ENCODE measurements at regions not wholly inside any gene's neighbourhood (a gene's known extent, or its start where the extent isn't known, plus 50 kb on each side); places are given as distances from the start of the nearest gene placed in this dataset.

GRCh38 chr3:135885885-135886284 is 79.6 kb upstream of the PPP2R3A start:
- H3K4me3 Mint-ChIP-seq: no peak overlapping the region
- Histone ChIP-seq H3K36me3 (ENCODE audit: control insufficient read depth in 2 of 2, extremely low read depth in 1 of 2, insufficient read depth in 1 of 2, low read length in 1 of 2) (no peaks in the 10 kb centered on the region), H3K4me1 (ENCODE audit: control insufficient read depth in 1 of 2, extremely low read depth in 1 of 2, insufficient read depth in 2 of 2, low read length in 2 of 2) (no peaks in the 10 kb centered on the region), H3K9me3 (no peaks in the 10 kb centered on the region), H3K27ac (ENCODE audit: low read length) (no peak overlapping the region), H3K4me3 (ENCODE audit: control insufficient read depth in 1 of 2, extremely low read depth in 1 of 2, low read length in 1 of 2) (no peak overlapping the region), H3K27me3 (replicated peaks in 1 of 2; ENCODE audit: control insufficient read depth in 2 of 2, extremely low read depth in 1 of 2, insufficient read depth in 2 of 2, low read length in 1 of 2) (peaks cover 0 to 3% of the 10 kb centered on the region in 2 experiments)
- WGBS (ENCODE audit: insufficient coverage): no CpG with 5 or more reads among the region's 1 CpG
- no peak for ATAC-seq (replicated peaks in 1 of 4)
- DNase-seq: no peak
- no peaks in the 10 kb centered on the region for H3K4me1 Mint-ChIP-seq
- no peaks in the 10 kb centered on the region for H3K36me3 Mint-ChIP-seq
- H3K9me3 Mint-ChIP-seq: no peaks in the 10 kb centered on the region
- ChIA-PET POLR2A (interaction anchor here in 1 of 2 donors (0.6 kb wide), 1 partner anchor 35 kb away, joined by 3 read pairs; no protein-coding TSS in a partner anchor), CTCF (no interaction called here)
- H3K27me3 Mint-ChIP-seq: peaks cover 0 to 4% of the 10 kb centered on the region in 2 donors
- H3K27ac Mint-ChIP-seq: no peak overlapping the region

- DNase-seq (no peak), ATAC-seq (replicated peaks in 1 of 4) (no peak)
- no peaks in the 10 kb centered on the region for H3K9me3 ChIP-seq
- no peak overlapping the region for H3K4me3 ChIP-seq (ENCODE audit: control insufficient read depth in 1 of 2, extremely low read depth in 1 of 2, low read length in 1 of 2)
- H3K27ac ChIP-seq (ENCODE audit: low read length): no peak overlapping the region
- H3K4me1 Mint-ChIP-seq: no peaks in the 10 kb centered on the region
- H3K4me3 Mint-ChIP-seq: no peak overlapping the region
- ChIA-PET CTCF (no interaction called here), POLR2A (no interaction called here)
- H3K4me1 ChIP-seq (ENCODE audit: control insufficient read depth in 1 of 2, extremely low read depth in 1 of 2, insufficient read depth in 2 of 2, low read length in 2 of 2): no peaks in the 10 kb centered on the region
- H3K27me3 ChIP-seq (replicated peaks in 1 of 2; ENCODE audit: control insufficient read depth in 2 of 2, extremely low read depth in 1 of 2, insufficient read depth in 2 of 2, low read length in 1 of 2): peaks cover 0 to 5% of the 10 kb centered on the region in 2 experiments
- H3K27ac Mint-ChIP-seq: no peak overlapping the region
- H3K36me3 Mint-ChIP-seq: no peaks in the 10 kb centered on the region
- no peaks in the 10 kb centered on the region for H3K9me3 Mint-ChIP-seq
- no peaks in the 10 kb centered on the region for H3K36me3 ChIP-seq (ENCODE audit: control insufficient read depth in 2 of 2, extremely low read depth in 1 of 2, insufficient read depth in 1 of 2, low read length in 1 of 2)
- H3K27me3 Mint-ChIP-seq: peaks cover 0 to 4% of the 10 kb centered on the region in 2 donors
- 64% methylated on average over 1 of the region's 2 CpGs for WGBS (ENCODE audit: insufficient coverage)
Observed at GRCh38 chr3:135887220-135887619, 78.3 kb upstream of the PPP2R3A start.

- Mint-ChIP-seq H3K27me3 (peaks cover 1 to 7% of the 10 kb centered on the region in 2 donors), H3K9me3 (no peaks in the 10 kb centered on the region), H3K27ac (no peak overlapping the region), H3K36me3 (no peaks in the 10 kb centered on the region), H3K4me3 (no peak overlapping the region), H3K4me1 (no peaks in the 10 kb centered on the region)
- 44% methylated on average over 2 of the region's 2 CpGs for WGBS (ENCODE audit: insufficient coverage)
- H3K27me3 ChIP-seq (replicated peaks in 1 of 2; ENCODE audit: control insufficient read depth in 2 of 2, extremely low read depth in 1 of 2, insufficient read depth in 2 of 2, low read length in 1 of 2): peaks cover 0 to 5% of the 10 kb centered on the region in 2 experiments
- H3K4me1 ChIP-seq (ENCODE audit: control insufficient read depth in 1 of 2, extremely low read depth in 1 of 2, insufficient read depth in 2 of 2, low read length in 2 of 2): no peaks in the 10 kb centered on the region
- no peaks in the 10 kb centered on the region for H3K36me3 ChIP-seq (ENCODE audit: control insufficient read depth in 2 of 2, extremely low read depth in 1 of 2, insufficient read depth in 1 of 2, low read length in 1 of 2)
- H3K4me3 ChIP-seq (ENCODE audit: control insufficient read depth in 1 of 2, extremely low read depth in 1 of 2, low read length in 1 of 2): no peak overlapping the region
- H3K9me3 ChIP-seq: no peaks in the 10 kb centered on the region
- ChIA-PET POLR2A (no interaction called here), CTCF (no interaction called here)
- DNase-seq (no peak), ATAC-seq (replicated peaks in 1 of 4) (no peak)
- no peak overlapping the region for H3K27ac ChIP-seq (ENCODE audit: low read length)
Observed at GRCh38 chr3:135889443-135889842, 76.1 kb upstream of the PPP2R3A start.

GRCh38 chr3:135891121-135891520 is 74.4 kb upstream of the PPP2R3A start:
- 80% methylated on average over 3 of the region's 4 CpGs for WGBS (ENCODE audit: insufficient coverage)
- Mint-ChIP-seq H3K27me3 (peaks cover 1 to 7% of the 10 kb centered on the region in 2 donors), H3K9me3 (no peaks in the 10 kb centered on the region), H3K36me3 (no peaks in the 10 kb centered on the region), H3K4me3 (no peak overlapping the region), H3K4me1 (no peaks in the 10 kb centered on the region), H3K27ac (no peak overlapping the region)
- Histone ChIP-seq H3K4me1 (ENCODE audit: control insufficient read depth in 1 of 2, extremely low read depth in 1 of 2, insufficient read depth in 2 of 2, low read length in 2 of 2) (no peaks in the 10 kb centered on the region), H3K27ac (ENCODE audit: low read length) (no peak overlapping the region), H3K36me3 (ENCODE audit: control insufficient read depth in 2 of 2, extremely low read depth in 1 of 2, insufficient read depth in 1 of 2, low read length in 1 of 2) (no peaks in the 10 kb centered on the region), H3K9me3 (no peaks in the 10 kb centered on the region), H3K27me3 (replicated peaks in 1 of 2; ENCODE audit: control insufficient read depth in 2 of 2, extremely low read depth in 1 of 2, insufficient read depth in 2 of 2, low read length in 1 of 2) (peaks cover 0 to 5% of the 10 kb centered on the region in 2 experiments), H3K4me3 (ENCODE audit: control insufficient read depth in 1 of 2, extremely low read depth in 1 of 2, low read length in 1 of 2) (no peak overlapping the region)
- no peak for DNase-seq
- no peak for ATAC-seq (replicated peaks in 1 of 4)
- ChIA-PET CTCF (interaction anchor here in 1 of 2 donors (0.7 kb wide), 1 partner anchor 102 kb away, joined by 3 read pairs; no protein-coding TSS in a partner anchor), POLR2A (no interaction called here)

- ChIA-PET CTCF (no interaction called here), POLR2A (no interaction called here)
- peaks cover 0 to 3% of the 10 kb centered on the region in 2 experiments for H3K27me3 ChIP-seq (replicated peaks in 1 of 2; ENCODE audit: control insufficient read depth in 2 of 2, extremely low read depth in 1 of 2, insufficient read depth in 2 of 2, low read length in 1 of 2)
- Mint-ChIP-seq H3K27ac (no peak overlapping the region), H3K36me3 (no peaks in the 10 kb centered on the region), H3K4me1 (no peaks in the 10 kb centered on the region), H3K4me3 (no peak overlapping the region), H3K27me3 (peaks cover 1 to 12% of the 10 kb centered on the region in 2 donors), H3K9me3 (no peaks in the 10 kb centered on the region)
- WGBS (ENCODE audit: insufficient coverage): no CpG with 5 or more reads among the region's 3 CpGs
- H3K4me1 ChIP-seq (ENCODE audit: control insufficient read depth in 1 of 2, extremely low read depth in 1 of 2, insufficient read depth in 2 of 2, low read length in 2 of 2): no peaks in the 10 kb centered on the region
- no peaks in the 10 kb centered on the region for H3K9me3 ChIP-seq
- no peak overlapping the region for H3K27ac ChIP-seq (ENCODE audit: low read length)
- DNase-seq (peak in 11 of 35 experiments; percentile 1 to 38 (median 5)), ATAC-seq (replicated peaks in 1 of 4) (no peak)
- H3K4me3 ChIP-seq (ENCODE audit: control insufficient read depth in 1 of 2, extremely low read depth in 1 of 2, low read length in 1 of 2): no peak overlapping the region
- H3K36me3 ChIP-seq (ENCODE audit: control insufficient read depth in 2 of 2, extremely low read depth in 1 of 2, insufficient read depth in 1 of 2, low read length in 1 of 2): no peaks in the 10 kb centered on the region
Observed at GRCh38 chr3:135895106-135895733, 70.3 kb upstream of the PPP2R3A start.

GRCh38 chr3:135895734-135896121 is 69.8 kb upstream of the PPP2R3A start:
- H3K36me3 Mint-ChIP-seq: no peaks in the 10 kb centered on the region
- no peak overlapping the region for H3K27ac Mint-ChIP-seq
- H3K27me3 Mint-ChIP-seq: peaks cover 1 to 12% of the 10 kb centered on the region in 2 donors
- no peak overlapping the region for H3K27ac ChIP-seq (ENCODE audit: low read length)
- no peaks in the 10 kb centered on the region for H3K4me1 Mint-ChIP-seq
- no peaks in the 10 kb centered on the region for H3K9me3 ChIP-seq
- H3K4me3 Mint-ChIP-seq: no peak overlapping the region
- ChIA-PET POLR2A (no interaction called here), CTCF (no interaction called here)
- H3K9me3 Mint-ChIP-seq: no peaks in the 10 kb centered on the region
- H3K4me1 ChIP-seq (ENCODE audit: control insufficient read depth in 1 of 2, extremely low read depth in 1 of 2, insufficient read depth in 2 of 2, low read length in 2 of 2): no peaks in the 10 kb centered on the region
- no CpG with 5 or more reads among the region's 3 CpGs for WGBS (ENCODE audit: insufficient coverage)
- DNase-seq (no peak), ATAC-seq (replicated peaks in 1 of 4) (no peak)
- no peaks in the 10 kb centered on the region for H3K36me3 ChIP-seq (ENCODE audit: control insufficient read depth in 2 of 2, extremely low read depth in 1 of 2, insufficient read depth in 1 of 2, low read length in 1 of 2)
- H3K27me3 ChIP-seq (replicated peaks in 1 of 2; ENCODE audit: control insufficient read depth in 2 of 2, extremely low read depth in 1 of 2, insufficient read depth in 2 of 2, low read length in 1 of 2): peaks cover 0 to 3% of the 10 kb centered on the region in 2 experiments
- no peak overlapping the region for H3K4me3 ChIP-seq (ENCODE audit: control insufficient read depth in 1 of 2, extremely low read depth in 1 of 2, low read length in 1 of 2)

GRCh38 chr3:135896613-135897012 is 68.9 kb upstream of the PPP2R3A start:
- Mint-ChIP-seq H3K4me3 (no peak overlapping the region), H3K27ac (no peak overlapping the region), H3K4me1 (no peaks in the 10 kb centered on the region), H3K36me3 (no peaks in the 10 kb centered on the region), H3K27me3 (peaks cover 1 to 12% of the 10 kb centered on the region in 2 donors), H3K9me3 (no peaks in the 10 kb centered on the region)
- ChIA-PET POLR2A (no interaction called here), CTCF (no interaction called here)
- WGBS (ENCODE audit: insufficient coverage): 67% methylated on average over 1 of the region's 2 CpGs
- no peaks in the 10 kb centered on the region for H3K27me3 ChIP-seq (replicated peaks in 1 of 2; ENCODE audit: control insufficient read depth in 2 of 2, extremely low read depth in 1 of 2, insufficient read depth in 2 of 2, low read length in 1 of 2)
- H3K4me3 ChIP-seq (ENCODE audit: control insufficient read depth in 1 of 2, extremely low read depth in 1 of 2, low read length in 1 of 2): no peak overlapping the region
- no peaks in the 10 kb centered on the region for H3K36me3 ChIP-seq (ENCODE audit: control insufficient read depth in 2 of 2, extremely low read depth in 1 of 2, insufficient read depth in 1 of 2, low read length in 1 of 2)
- H3K9me3 ChIP-seq: no peaks in the 10 kb centered on the region
- no peak overlapping the region for H3K27ac ChIP-seq (ENCODE audit: low read length)
- DNase-seq: no peak
- no peaks in the 10 kb centered on the region for H3K4me1 ChIP-seq (ENCODE audit: control insufficient read depth in 1 of 2, extremely low read depth in 1 of 2, insufficient read depth in 2 of 2, low read length in 2 of 2)
- no peak for ATAC-seq (replicated peaks in 1 of 4)
